GM18505 (cell line): ENCODE measurements at regions not wholly inside any gene's neighbourhood (a gene's known extent, or its start where the extent isn't known, plus 50 kb on each side); places are given as distances from the start of the nearest gene placed in this dataset.

Experiments
- ATAC-seq: cut with Tn5 transposase; IDR thresholded peaks from one replicate; pipeline ENCODE4 v1.9.1; 2021; ENCODE audit not compliant: unreplicated experiment
- POLR2A ChIP-seq: IDR thresholded peaks from 4 replicates; pipeline ENCODE4 v1.6.1; 2011; ENCODE audit warnings: borderline replicate concordance; ENCODE audit not compliant: insufficient read depth, insufficient read length; ENCODE audit errors: extremely low read depth

DNA sequence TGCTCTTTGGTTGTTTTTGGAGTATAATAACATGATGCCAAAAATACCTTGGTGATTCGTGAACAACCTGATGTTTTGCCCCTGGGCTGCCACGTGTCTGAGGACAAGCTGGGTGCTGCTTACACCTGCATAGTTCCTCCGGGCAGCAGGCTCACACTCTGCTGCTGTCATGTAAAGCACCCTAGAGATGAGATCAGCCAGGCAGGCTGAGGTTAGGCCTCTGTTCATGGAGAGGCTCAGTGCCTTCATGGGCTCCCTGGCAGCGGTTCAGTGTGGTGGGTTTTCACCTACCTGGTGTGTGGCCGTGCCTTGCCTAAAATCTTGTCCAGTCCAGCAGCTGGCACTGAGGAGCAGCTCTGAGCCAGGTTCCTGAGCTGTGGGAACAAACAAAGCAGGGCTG lies 60.1 kb upstream of the TAGAP start:
- no peak for TF ChIP-seq POLR2A
- no peak for ATAC-seq

DNA sequence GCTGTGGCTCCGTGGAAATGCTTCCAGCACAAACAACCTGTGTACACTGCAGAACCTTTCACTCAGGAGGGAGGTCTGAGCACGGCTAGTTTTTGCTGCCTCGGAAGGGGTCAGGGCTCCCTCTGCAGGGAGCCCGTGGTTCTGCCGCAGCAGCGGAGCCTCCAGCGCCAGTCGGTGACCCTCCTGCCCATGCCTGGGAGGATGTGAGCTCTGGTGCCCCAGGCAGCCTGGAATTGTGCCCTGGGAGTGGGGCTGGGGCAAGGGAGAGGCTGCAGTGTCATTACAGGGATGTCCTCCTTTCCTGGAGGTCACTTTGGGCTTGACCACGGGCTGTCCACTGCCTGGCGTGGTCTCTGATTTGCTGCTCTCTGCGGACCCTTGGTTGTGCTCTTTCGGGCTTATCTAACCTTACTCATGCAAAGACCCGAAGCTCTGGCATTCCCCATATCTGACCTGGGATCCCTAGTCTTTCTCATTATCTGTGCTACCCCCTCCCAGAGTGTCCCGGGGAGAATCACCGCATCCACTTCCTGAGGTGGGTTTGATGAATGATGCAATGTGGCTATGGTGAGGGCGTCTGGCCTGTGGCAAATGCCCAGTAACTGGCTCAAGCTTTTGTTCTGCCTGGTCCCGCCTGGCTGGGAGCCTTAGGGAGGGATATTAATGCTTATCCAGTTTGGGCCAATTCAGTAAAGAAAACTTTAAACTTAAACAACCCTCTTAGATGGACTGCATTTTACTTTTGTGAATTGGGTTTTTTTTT lies 59.6 kb upstream of the TAGAP start:
- peak; percentile 45 for ATAC-seq
- no peak for TF ChIP-seq POLR2A

DNA sequence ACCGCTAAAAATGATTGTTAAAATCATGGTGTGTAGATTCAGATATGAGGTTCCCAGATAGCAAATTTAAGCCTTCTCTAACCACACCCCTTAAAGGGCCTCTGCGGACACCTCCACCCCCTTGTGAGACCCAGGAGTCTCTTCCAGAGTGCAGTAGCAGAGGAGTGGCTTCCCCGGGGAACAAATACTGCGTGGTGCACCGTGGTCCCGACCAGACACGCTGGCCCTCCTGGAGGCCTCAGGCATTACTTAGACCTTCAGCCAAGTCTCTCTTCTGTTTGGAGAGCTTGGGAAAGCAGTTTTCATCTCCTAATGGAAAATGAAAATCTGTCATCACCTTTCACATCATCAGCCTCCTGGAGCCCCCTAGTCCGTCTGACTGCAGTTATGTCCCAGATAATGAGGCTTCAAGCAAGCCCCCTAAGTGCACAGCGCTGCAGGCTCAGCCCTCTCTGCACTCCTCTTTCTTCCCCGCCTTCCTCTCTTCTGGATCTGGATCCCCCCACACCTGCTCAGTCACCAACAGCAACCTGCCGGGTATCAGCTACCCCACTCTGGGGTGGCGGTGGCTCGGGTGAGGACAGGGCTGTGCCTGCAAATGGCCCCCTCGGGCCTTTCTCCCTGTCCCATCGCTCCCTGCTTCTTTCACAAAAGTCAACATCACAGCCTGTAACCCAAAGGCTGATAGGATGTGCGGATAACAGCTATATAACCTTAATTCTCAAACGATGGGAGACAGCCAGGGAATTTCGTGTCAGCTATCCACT lies 58.8 kb upstream of the TAGAP start:
- no peak for TF ChIP-seq POLR2A
- ATAC-seq, result no peak

DNA sequence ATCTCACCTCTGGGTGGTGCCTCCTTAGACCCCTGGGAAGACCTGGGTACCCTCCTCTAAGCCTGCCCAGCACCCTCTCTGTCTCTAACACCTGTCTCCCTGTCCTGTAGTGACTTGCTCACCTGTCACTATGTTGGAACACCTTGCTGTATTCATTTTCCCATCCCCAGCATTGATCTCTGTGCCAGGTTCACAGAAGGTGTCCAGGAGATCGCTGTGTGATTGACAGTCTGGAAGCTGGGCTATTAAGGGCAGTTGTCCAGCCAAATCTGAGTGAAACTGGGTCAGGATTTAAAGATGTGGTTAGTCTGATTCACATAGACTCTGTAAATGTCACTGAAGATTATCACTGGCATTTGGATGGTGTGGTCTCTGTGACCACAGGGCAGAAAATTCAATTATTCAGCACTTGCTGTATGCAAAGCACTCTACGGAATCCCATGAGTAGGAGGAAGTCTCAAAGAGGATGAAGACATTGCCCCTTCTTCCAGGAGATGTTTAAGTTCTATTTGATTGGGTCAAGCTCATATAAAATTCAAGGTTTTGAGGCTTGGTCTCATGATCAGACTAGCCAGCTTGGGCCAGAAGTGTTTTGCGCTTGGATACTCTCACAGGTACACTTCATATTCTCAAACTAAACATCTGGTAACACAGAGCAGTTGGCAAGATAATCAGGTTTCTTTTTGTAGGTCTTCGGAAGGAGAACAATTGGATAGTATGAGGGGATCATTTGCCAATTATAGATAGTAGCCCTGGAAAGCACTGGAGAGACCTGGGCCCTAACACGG lies 57.8 kb upstream of the TAGAP start:
- no peak for ATAC-seq

DNA sequence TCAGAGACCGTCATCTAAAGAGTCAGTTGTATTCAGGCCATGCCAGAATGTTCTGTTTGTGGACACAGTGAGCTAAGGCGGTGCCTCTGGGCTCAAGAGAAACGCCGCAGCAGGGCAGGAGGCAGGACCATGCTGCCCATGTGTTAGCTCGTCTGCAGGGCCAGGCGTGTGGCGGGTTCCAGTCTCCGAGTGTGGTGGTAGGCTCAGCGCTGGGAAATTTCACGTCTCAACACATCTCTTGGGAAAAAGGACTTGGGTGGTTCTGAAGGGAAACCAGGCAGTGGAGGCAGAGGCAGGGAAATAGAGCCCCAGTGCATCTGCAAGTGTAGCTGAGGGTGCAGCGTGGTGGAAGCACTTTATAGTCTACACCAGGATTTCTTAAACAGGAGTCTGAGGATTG lies 56.9 kb upstream of the TAGAP start:
- no peak for TF ChIP-seq POLR2A
- ATAC-seq, result no peak

More for the DNA sequence above, 57.8 kb upstream of the TAGAP start:
- no peak for TF ChIP-seq POLR2A

DNA sequence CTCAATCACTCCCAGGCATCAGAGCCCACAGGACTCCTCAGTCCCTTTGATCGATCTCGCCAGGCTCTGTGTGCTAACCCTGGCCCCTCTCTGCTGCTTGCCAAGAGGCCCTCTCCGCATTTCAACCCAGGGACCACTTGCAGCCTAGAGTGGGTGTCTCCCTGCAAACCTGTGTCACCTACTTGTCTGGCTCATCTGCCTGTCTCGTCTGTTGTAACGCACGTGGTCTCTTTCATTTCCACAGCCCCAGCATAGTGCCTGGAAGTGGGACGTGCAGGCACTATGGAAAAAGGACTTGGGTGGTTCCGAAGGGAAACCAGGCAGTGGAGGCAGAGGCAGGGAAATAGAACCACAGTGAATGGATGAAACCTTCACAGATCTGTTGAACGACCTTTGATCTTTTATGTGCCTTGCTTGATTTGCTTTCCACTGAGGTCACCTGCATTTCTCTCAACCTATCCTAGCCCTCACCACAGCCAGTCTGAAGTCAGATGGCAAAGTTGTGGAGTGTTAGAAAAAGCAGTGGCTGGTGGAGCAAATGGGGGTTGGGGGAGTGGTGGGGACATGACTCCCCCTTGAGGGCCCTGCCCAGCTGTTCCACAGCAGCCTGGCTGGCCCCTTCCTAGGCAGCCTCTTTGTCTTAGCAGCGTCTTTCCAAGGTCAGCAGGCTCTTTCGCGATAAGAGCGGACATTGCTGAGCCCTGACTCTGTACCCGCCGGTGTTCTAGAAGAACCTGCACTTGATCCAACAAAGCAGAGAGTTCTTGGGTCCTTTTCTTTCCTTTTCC lies 55.8 kb upstream of the TAGAP start:
- TF ChIP-seq POLR2A, result no peak
- no peak for ATAC-seq

DNA sequence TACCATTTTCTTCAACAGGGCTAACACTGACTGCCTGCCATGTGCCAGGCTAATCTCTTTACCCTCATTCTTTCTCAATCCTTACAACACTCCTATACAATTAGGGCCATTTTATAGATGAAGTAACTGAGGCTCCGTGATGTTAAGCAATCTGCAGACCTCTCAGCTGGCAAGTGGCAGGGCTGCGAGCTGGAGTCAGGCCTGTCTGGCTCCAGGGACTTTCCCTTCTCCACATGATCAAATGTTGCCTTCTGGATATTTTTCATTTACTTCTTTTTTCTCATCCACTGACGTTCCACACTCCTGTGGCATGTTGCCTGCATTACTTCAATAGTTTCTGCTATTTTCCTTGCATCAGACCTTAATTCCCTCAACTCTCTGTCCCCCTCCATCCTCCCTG lies 55.2 kb upstream of the TAGAP start:
- no peak for ATAC-seq
- no peak for TF ChIP-seq POLR2A

DNA sequence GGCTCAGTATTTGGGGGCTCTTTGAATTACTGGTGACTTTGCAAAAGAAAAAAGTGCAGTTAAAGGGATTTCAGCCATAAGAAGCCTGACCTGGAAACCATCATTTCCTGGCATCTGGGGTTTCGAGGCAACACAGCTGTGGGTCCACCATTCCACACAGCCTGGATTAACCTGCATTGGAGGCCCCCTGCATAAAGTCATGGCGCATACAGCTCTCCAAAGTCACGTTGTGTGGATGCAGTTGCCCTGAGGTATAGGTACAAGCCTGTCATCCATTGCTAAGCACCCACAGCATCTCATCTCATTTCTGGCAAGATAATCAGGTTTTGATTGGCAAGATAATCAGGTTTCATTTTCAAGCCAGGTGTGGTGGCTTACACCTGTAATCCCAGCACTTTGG lies 54.5 kb upstream of the TAGAP start:
- ATAC-seq, result no peak
- TF ChIP-seq POLR2A, result no peak

DNA sequence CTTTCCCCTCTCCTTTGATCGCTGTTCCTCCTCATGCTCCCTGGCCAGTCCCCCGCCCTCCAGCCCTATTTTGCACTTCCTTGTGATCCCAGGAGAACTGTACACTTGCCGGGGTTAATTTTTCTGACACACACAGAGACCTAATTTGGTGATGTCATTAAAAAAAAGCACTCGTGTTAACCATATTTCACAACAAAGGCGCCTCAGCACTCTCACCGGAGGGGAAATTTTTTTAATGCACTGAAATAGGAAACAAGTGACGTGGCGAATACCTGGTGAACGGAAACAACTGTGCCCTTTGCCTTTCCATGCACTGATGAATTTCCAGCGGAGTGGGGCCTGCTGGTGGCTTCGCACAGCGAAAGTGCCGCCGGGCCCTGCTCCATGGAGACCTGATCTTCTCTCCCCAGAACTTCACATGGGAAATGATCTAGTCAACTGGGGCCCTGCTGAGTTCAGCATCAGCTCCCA lies 53.9 kb upstream of the TAGAP start:
- ATAC-seq, result no peak
- TF ChIP-seq POLR2A, result no peak

DNA sequence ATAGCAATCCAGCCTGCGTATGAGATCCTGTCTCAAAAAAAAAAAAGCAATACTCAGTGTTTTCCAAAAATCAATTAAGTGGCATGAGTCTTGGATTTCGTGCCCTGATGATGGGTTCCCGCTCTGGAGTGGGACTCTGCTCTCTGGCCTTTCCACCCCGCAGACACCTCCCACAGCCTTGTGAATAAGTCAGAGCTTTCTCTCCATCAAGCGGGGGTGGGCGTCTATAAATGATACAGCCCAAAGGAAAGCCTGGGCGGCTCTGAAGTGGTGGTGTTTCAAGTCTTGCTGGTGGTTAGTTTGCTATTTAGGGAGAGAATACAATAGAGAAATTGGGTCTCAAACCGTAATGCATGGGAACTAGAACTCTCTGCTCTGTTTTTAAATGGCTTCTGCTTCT lies 52.5 kb upstream of the TAGAP start:
- ATAC-seq, result no peak
- no peak for TF ChIP-seq POLR2A

DNA sequence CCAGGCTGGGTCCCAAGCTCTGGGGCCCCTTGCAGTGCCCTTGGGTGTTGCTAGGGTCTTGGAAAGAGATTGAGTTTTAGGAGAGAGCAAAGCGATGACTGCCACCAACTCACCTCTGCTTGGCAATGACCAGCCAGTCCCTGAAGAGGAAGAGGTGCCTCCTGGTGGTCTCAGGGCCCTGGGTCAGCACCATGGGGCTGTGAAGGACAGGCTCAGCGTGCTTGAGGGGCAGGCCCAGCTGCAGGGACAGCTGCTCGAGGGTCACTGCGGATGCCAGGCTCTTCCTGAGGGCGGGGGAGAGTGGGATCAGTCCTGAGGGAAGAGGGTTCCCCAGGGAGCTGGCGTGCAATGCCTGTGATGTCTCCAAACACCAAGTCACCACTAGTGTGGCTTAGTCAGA lies 50.8 kb upstream of the TAGAP start:
- ATAC-seq, result no peak
- TF ChIP-seq POLR2A, result no peak

DNA sequence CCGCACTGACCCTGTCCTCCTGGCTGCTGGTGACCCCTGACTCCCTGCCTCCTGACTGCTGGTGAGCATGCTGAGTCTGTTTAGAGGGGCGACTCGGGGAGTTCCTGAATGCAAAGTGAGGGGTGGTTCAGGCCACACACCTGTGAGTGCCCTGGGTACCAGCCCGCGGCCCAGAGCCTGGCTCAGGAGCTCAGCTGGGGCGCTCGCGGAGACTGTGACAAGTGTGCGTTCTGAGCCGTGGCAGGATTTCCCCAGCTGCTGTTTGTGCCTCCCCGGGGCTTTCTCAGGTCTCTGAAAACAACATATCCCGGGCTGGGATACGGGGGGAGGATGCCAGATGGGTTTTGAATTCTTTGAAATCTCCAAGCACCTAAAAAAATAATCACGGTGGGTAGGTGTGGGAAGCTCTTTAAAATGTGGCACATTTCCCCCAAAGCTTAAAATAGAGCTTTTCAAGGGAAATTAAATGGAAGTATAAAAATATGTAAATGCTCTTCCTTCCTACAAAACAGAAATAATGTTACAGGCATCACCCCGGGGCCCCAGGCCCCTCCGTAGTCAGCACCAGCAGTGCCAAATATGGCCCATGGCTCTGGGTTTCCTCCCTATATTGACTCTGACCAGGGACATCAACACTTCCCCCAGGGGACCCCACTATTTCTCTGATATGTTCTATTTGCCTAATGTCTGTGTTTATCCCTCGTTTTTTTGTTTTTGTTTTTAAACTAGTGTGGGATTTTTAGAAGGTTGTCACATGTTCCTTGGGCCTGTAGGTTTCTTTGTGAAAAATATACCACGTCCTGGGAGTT lies 49.9 kb upstream of the TAGAP start:
- peak; percentile 64 for ATAC-seq
- TF ChIP-seq POLR2A, result no peak
